ENCODE measurements at regions not wholly inside any gene's neighbourhood (a gene's known extent, or its start where the extent isn't known, plus 50 kb on each side); places are given as distances from the start of the nearest gene placed in this dataset.

DNA sequence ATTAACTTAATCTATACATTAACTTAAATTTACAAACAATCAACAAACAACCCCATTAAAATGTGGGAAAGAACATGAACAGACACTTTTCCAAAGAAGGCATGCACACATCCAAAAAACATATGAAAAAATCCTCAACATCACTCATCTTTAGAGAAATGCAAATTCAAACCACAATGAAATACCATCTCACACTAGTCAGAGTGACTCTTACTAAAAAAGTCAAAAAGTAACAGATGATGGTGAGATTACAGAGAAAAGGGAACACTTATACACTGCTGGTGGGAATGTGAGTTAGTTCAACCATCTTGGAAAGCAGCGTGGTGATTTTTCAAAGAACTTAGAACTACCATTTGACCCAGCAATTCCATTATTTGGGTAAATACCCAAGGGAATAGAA is 759.2 kb upstream of the SLITRK1 start:
- Histone ChIP-seq H3K4me3 (ENCODE audit: extremely low read depth, insufficient read depth, low read length, poor library complexity, severe bottlenecking) (no peak overlapping the region), H3K9me3 (ENCODE audit: control insufficient read depth, low read length) (no peaks in the 10 kb centered on the region), H3K4me1 (ENCODE audit: control insufficient read depth, insufficient read depth, low read length, poor library complexity, severe bottlenecking) (no peaks in the 10 kb centered on the region), H3K36me3 (ENCODE audit: control insufficient read depth, insufficient read depth, low read length) (no peaks in the 10 kb centered on the region), H3K27ac (ENCODE audit: low read depth, low read length, severe bottlenecking) (no peak overlapping the region)
- 89% methylated on average over 1 of the region's 1 CpG; no CpG with 5 or more reads in 1 of the 2 experiments for WGBS, 2 experiments (ENCODE audit: insufficient coverage in 2 of 2)

DNA sequence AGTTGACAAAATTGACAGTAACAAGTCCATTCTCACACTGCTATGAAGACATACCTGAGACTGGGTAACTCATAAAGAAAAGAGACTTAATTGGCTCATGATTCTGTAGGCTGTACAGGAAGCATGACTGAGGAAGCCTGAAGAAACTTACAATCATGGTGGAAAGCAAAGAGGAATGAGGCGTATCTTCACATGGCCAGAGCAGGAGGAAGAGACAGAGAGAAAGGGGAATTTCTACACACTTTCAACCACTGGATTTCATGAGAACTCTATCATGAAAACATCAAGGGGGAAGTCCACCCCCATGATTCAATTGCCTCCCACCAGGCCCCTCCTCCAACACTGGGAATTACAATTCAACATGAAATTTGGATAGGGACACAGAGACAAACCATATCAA is 758.4 kb upstream of the SLITRK1 start:
- Histone ChIP-seq H3K27ac (ENCODE audit: low read depth, low read length, severe bottlenecking) (no peak overlapping the region), H3K4me1 (ENCODE audit: control insufficient read depth, insufficient read depth, low read length, poor library complexity, severe bottlenecking) (no peaks in the 10 kb centered on the region), H3K36me3 (ENCODE audit: control insufficient read depth, insufficient read depth, low read length) (no peaks in the 10 kb centered on the region), H3K9me3 (ENCODE audit: control insufficient read depth, low read length) (no peaks in the 10 kb centered on the region), H3K4me3 (ENCODE audit: extremely low read depth, insufficient read depth, low read length, poor library complexity, severe bottlenecking) (no peak overlapping the region)
- WGBS, 2 experiments (ENCODE audit: insufficient coverage in 2 of 2) = no CpG with 5 or more reads among the region's 1 CpG

- no peak overlapping the region for H3K27ac ChIP-seq (ENCODE audit: low read depth, low read length, severe bottlenecking)
- no peaks in the 10 kb centered on the region for H3K4me1 ChIP-seq (ENCODE audit: control insufficient read depth, insufficient read depth, low read length, poor library complexity, severe bottlenecking)
- H3K9me3 ChIP-seq (ENCODE audit: control insufficient read depth, low read length) = no peaks in the 10 kb centered on the region
- no peaks in the 10 kb centered on the region for H3K36me3 ChIP-seq (ENCODE audit: control insufficient read depth, insufficient read depth, low read length)
- 100% methylated on average over 1 of the region's 3 CpGs; no CpG with 5 or more reads in 1 of the 2 experiments for WGBS, 2 experiments (ENCODE audit: insufficient coverage in 2 of 2)
- H3K4me3 ChIP-seq (ENCODE audit: extremely low read depth, insufficient read depth, low read length, poor library complexity, severe bottlenecking) = no peak overlapping the region
Observed at GRCh38 chr13:84630476-84630875, 748.2 kb upstream of the SLITRK1 start.

DNA sequence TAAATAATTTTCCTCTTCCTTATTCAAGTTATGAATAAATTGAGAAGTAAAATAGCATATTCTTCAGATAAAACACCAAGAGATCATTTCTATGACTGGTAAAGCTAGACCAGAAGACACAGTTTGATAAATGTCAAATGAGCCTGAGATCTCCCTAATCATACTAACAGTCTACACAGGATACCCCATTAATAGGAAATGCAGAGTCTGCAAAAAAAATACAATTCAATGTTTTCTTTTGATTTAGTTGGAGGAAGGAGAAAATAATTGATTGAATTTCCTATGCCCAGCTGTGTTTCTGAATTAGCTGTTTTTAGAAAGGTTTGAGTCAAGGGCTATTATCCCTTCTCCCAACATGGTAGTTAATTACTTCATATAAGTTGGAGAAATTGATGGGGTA is 734.6 kb upstream of the SLITRK1 start:
- no peaks in the 10 kb centered on the region for H3K9me3 ChIP-seq (ENCODE audit: control insufficient read depth, low read length)
- H3K27ac ChIP-seq (ENCODE audit: low read depth, low read length, severe bottlenecking) = no peak overlapping the region
- H3K36me3 ChIP-seq (ENCODE audit: control insufficient read depth, insufficient read depth, low read length) = no peaks in the 10 kb centered on the region
- no peak overlapping the region for H3K4me3 ChIP-seq (ENCODE audit: extremely low read depth, insufficient read depth, low read length, poor library complexity, severe bottlenecking)
- no peaks in the 10 kb centered on the region for H3K4me1 ChIP-seq (ENCODE audit: control insufficient read depth, insufficient read depth, low read length, poor library complexity, severe bottlenecking)

DNA sequence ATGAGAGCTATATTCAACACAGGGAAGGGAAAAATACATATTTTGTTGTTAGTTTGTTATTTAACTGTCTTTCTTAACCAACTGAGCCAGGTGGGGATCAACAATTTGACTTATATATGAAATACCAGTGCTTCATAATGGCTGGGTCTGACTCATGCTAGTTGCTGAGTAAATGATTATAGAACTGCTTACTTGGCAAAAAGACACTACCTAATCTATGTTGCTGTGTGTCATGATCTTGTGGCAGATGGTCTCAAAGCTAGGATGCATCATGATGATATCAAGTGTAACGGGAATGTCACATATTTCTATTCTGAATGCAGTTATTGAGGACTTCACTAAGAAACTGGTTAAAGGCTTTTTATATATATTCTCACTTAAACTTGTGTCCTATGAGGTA is 727.4 kb upstream of the SLITRK1 start:
- WGBS, 2 experiments (ENCODE audit: insufficient coverage in 2 of 2) = no CpG with 5 or more reads among the region's 1 CpG
- H3K4me3 ChIP-seq (ENCODE audit: extremely low read depth, insufficient read depth, low read length, poor library complexity, severe bottlenecking) = no peak overlapping the region
- no peaks in the 10 kb centered on the region for H3K36me3 ChIP-seq (ENCODE audit: control insufficient read depth, insufficient read depth, low read length)
- no peaks in the 10 kb centered on the region for H3K4me1 ChIP-seq (ENCODE audit: control insufficient read depth, insufficient read depth, low read length, poor library complexity, severe bottlenecking)
- no peaks in the 10 kb centered on the region for H3K9me3 ChIP-seq (ENCODE audit: control insufficient read depth, low read length)
- no peak overlapping the region for H3K27ac ChIP-seq (ENCODE audit: low read depth, low read length, severe bottlenecking)

- Histone ChIP-seq H3K4me3 (ENCODE audit: extremely low read depth, insufficient read depth, low read length, poor library complexity, severe bottlenecking) (no peak overlapping the region), H3K4me1 (ENCODE audit: control insufficient read depth, insufficient read depth, low read length, poor library complexity, severe bottlenecking) (no peaks in the 10 kb centered on the region), H3K9me3 (ENCODE audit: control insufficient read depth, low read length) (no peaks in the 10 kb centered on the region), H3K27ac (ENCODE audit: low read depth, low read length, severe bottlenecking) (no peak overlapping the region), H3K36me3 (ENCODE audit: control insufficient read depth, insufficient read depth, low read length) (no peaks in the 10 kb centered on the region)
- 76 to 100% methylated on average over 1 to 2 of the region's 5 CpGs for WGBS, 2 experiments (ENCODE audit: insufficient coverage in 2 of 2)
Observed at GRCh38 chr13:84607261-84608013, 725.2 kb upstream of the SLITRK1 start.

- no peak overlapping the region for H3K27ac ChIP-seq (ENCODE audit: low read depth, low read length, severe bottlenecking)
- H3K4me1 ChIP-seq (ENCODE audit: control insufficient read depth, insufficient read depth, low read length, poor library complexity, severe bottlenecking) = no peaks in the 10 kb centered on the region
- no peak overlapping the region for H3K4me3 ChIP-seq (ENCODE audit: extremely low read depth, insufficient read depth, low read length, poor library complexity, severe bottlenecking)
- no peaks in the 10 kb centered on the region for H3K36me3 ChIP-seq (ENCODE audit: control insufficient read depth, insufficient read depth, low read length)
- no peaks in the 10 kb centered on the region for H3K9me3 ChIP-seq (ENCODE audit: control insufficient read depth, low read length)
Observed at GRCh38 chr13:84606616-84607015, 724.3 kb upstream of the SLITRK1 start.

- H3K27ac ChIP-seq (ENCODE audit: low read depth, low read length, severe bottlenecking) = no peak overlapping the region
- WGBS, 2 experiments (ENCODE audit: insufficient coverage in 2 of 2) = 81 to 93% methylated on average over 3 of the region's 3 CpGs
- H3K9me3 ChIP-seq (ENCODE audit: control insufficient read depth, low read length) = no peaks in the 10 kb centered on the region
- H3K4me3 ChIP-seq (ENCODE audit: extremely low read depth, insufficient read depth, low read length, poor library complexity, severe bottlenecking) = no peak overlapping the region
- H3K36me3 ChIP-seq (ENCODE audit: control insufficient read depth, insufficient read depth, low read length) = no peaks in the 10 kb centered on the region
- no peaks in the 10 kb centered on the region for H3K4me1 ChIP-seq (ENCODE audit: control insufficient read depth, insufficient read depth, low read length, poor library complexity, severe bottlenecking)
Observed at GRCh38 chr13:84605927-84606326, 723.7 kb upstream of the SLITRK1 start.

DNA sequence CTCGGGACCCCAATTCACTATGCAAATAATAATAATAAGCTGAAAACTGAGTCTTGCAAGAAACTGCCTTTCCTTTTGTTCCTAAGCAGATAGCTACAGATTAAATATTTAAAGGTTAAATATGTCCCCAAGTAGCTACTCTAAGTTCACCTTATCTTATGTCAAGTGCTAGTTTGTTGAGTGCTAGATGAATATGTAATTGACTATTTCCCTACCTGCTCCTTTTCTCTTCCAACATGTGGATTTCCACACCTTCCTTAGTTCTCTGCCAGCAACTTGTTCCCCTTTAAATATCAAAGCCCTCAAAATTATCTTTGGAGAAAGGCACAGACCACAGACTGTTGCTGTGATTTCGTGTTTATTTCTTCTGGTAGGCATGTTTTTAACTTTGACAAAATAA is 709.2 kb upstream of the SLITRK1 start:
- no CpG with 5 or more reads among the region's 2 CpGs for whole genome bisulfite sequencing, 2 experiments (ENCODE audit: insufficient coverage in 2 of 2)
- H3K9me3 ChIP-seq (ENCODE audit: control insufficient read depth, low read length) = no peaks in the 10 kb centered on the region
- H3K4me1 ChIP-seq (ENCODE audit: control insufficient read depth, insufficient read depth, low read length, poor library complexity, severe bottlenecking) = no peaks in the 10 kb centered on the region
- H3K27ac ChIP-seq (ENCODE audit: low read depth, low read length, severe bottlenecking) = no peak overlapping the region
- no peak overlapping the region for H3K4me3 ChIP-seq (ENCODE audit: extremely low read depth, insufficient read depth, low read length, poor library complexity, severe bottlenecking)
- H3K36me3 ChIP-seq (ENCODE audit: control insufficient read depth, insufficient read depth, low read length) = no peaks in the 10 kb centered on the region

DNA sequence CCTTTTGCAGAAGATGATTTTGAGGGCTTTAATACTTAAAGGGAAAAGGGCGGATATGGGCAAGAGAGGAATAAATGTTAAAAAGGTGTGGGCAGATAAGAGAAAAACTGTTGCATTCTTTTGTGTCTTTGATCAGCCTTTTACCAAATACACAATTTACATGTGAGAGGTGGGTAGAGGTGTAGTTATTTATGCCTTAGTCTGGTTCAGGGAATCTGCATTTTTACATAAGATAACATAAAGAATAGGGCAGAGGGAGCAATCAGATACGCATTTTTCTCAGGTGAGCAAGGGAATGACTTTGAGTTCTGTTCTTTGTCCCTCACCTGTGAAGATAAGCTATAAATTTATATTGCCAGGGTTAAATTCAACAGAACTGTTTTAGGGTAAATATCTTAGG is 708.4 kb upstream of the SLITRK1 start:
- Histone ChIP-seq H3K9me3 (ENCODE audit: control insufficient read depth, low read length) (no peaks in the 10 kb centered on the region), H3K4me1 (ENCODE audit: control insufficient read depth, insufficient read depth, low read length, poor library complexity, severe bottlenecking) (no peaks in the 10 kb centered on the region), H3K4me3 (ENCODE audit: extremely low read depth, insufficient read depth, low read length, poor library complexity, severe bottlenecking) (no peak overlapping the region), H3K27ac (ENCODE audit: low read depth, low read length, severe bottlenecking) (no peak overlapping the region), H3K36me3 (ENCODE audit: control insufficient read depth, insufficient read depth, low read length) (no peaks in the 10 kb centered on the region)
- WGBS, 2 experiments (ENCODE audit: insufficient coverage in 2 of 2) = no CpG with 5 or more reads among the region's 2 CpGs

DNA sequence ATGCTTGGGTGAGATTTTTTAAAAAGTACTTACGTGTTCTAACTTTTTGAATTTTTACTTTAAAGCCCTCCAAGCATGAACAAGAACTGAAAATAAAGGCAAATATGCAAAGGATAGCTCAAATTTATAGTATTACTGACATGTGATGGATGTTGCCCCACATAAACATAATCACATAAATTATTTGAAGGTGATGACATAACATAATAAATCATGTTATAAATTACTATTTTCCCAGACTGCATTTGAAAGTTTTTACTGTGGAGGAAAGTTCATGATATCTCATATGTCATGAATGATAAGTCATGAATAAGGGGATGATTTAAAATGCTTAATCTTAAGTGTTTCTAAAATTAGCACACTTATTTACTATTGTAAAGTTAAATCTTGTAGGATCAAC is 705.7 kb upstream of the SLITRK1 start:
- no peaks in the 10 kb centered on the region for H3K36me3 ChIP-seq (ENCODE audit: control insufficient read depth, insufficient read depth, low read length)
- H3K27ac ChIP-seq (ENCODE audit: low read depth, low read length, severe bottlenecking) = no peak overlapping the region
- no CpG with 5 or more reads among the region's 1 CpG for whole genome bisulfite sequencing, 2 experiments (ENCODE audit: insufficient coverage in 2 of 2)
- no peaks in the 10 kb centered on the region for H3K9me3 ChIP-seq (ENCODE audit: control insufficient read depth, low read length)
- H3K4me3 ChIP-seq (ENCODE audit: extremely low read depth, insufficient read depth, low read length, poor library complexity, severe bottlenecking) = no peak overlapping the region
- H3K4me1 ChIP-seq (ENCODE audit: control insufficient read depth, insufficient read depth, low read length, poor library complexity, severe bottlenecking) = no peaks in the 10 kb centered on the region

Data from mesodermal cell (in vitro differentiated cells).